T-cell (primary cell): ENCODE measurements at regions not wholly inside any gene's neighbourhood (a gene's known extent, or its start where the extent isn't known, plus 50 kb on each side); places are given as distances from the start of the nearest gene placed in this dataset.
"Not testable (repeated sequence)": the region's sequence is repeated elsewhere in the genome, so short reads cannot be mapped to it uniquely, and the experiment has no call there.

Experiments used
- ATAC-seq, 4 experiments: fragments of 200-7000 bp in 3 of 4; fragments of 150-1000 bp in 1 of 4; cut with Tn5 transposase; replicated peaks in 1 of 4; 1 replicate in 3 of 4; 2 replicates in 1 of 4; pipeline ENCODE4 v1.10.0; 2021; ENCODE audit warnings: moderate library complexity in 3 of 4, mild to moderate bottlenecking in 2 of 4, moderate number of reproducible peaks in 1 of 4
- CTCF ChIA-PET, 2 donors: fragments of 300-600 bp; sonication (Branson Sonifier 250); formaldehyde crosslinking; loops; one replicate each; lab custom pipeline; 2022; ENCODE audit warnings: antibody characterized with exemption in 2 of 2; lab: Charles Lee
- POLR2A ChIA-PET, 2 donors: fragments of 300-600 bp; sonication (Branson Sonifier 250); formaldehyde crosslinking; loops; one replicate each; lab custom pipeline; 2022; ENCODE audit warnings: antibody characterized with exemption in 2 of 2; lab: Charles Lee
- DNase-seq, 35 experiments: peaks; one replicate each; pipeline versions ENCODE4 v3.0.0 to v3.0.0-alpha.2; 2013 to 2023
- H3K27ac ChIP-seq: one replicate; pipeline ENCODE4 v1.5.1; 2013; ENCODE audit warnings: low read length
- H3K27me3 ChIP-seq, 2 experiments: replicated peaks in 1 of 2; 1 replicate in 1 of 2; 2 replicates in 1 of 2; pipeline versions ENCODE4 v1.6.1 to v1.7.0; 2013; ENCODE audit warnings: low read length in 1 of 2, mixed read lengths in 1 of 2; ENCODE audit not compliant: control insufficient read depth in 2 of 2, insufficient read depth in 2 of 2; ENCODE audit errors: extremely low read depth in 1 of 2
- H3K36me3 ChIP-seq, 2 donors: 1 replicate in 1 of 2; 2 replicates in 1 of 2; pipeline versions ENCODE4 v1.6.1 to v1.7.0; 2013; ENCODE audit warnings: low read length in 1 of 2; ENCODE audit not compliant: control insufficient read depth in 2 of 2, insufficient read depth in 1 of 2; ENCODE audit errors: extremely low read depth in 1 of 2
- H3K4me1 ChIP-seq, 2 experiments: 1 replicate in 1 of 2; 2 replicates in 1 of 2; pipeline versions ENCODE4 v1.6.1 to v1.7.0; 2013; ENCODE audit warnings: low read length in 2 of 2, mixed read lengths in 1 of 2; ENCODE audit not compliant: insufficient read depth in 2 of 2, control insufficient read depth in 1 of 2; ENCODE audit errors: extremely low read depth in 1 of 2
- H3K4me3 ChIP-seq, 2 donors: 1 replicate in 1 of 2; 2 replicates in 1 of 2; pipeline versions ENCODE4 v1.5.1 to v1.7.0; 2013; ENCODE audit warnings: mild to moderate bottlenecking in 2 of 2, low read length in 1 of 2, moderate library complexity in 1 of 2; ENCODE audit not compliant: control insufficient read depth in 1 of 2; ENCODE audit errors: extremely low read depth in 1 of 2
- H3K9me3 ChIP-seq: 2 replicates; pipeline ENCODE4 v1.7.0; 2013
- H3K27ac Mint-ChIP-seq, 2 donors: one replicate each; pipeline ENCODE4 v1.8.0; 2020 to 2021; ENCODE audit warnings: mild to moderate bottlenecking in 2 of 2, mixed read lengths in 2 of 2
- H3K27me3 Mint-ChIP-seq, 2 donors: one replicate each; pipeline ENCODE4 v1.8.0; 2021 to 2022; ENCODE audit warnings: mixed read lengths in 2 of 2
- H3K36me3 Mint-ChIP-seq: one replicate; pipeline ENCODE4 v1.8.0; 2021; ENCODE audit warnings: mixed read lengths
- H3K4me1 Mint-ChIP-seq, 3 donors: one replicate each; pipeline ENCODE4 v1.8.0; 2020 to 2022; ENCODE audit warnings: mixed read lengths in 3 of 3, mild to moderate bottlenecking in 1 of 3
- H3K4me3 Mint-ChIP-seq, 3 donors: one replicate each; pipeline ENCODE4 v1.8.0; 2020 to 2022; ENCODE audit warnings: mild to moderate bottlenecking in 3 of 3, mixed read lengths in 3 of 3, moderate library complexity in 3 of 3
- H3K9me3 Mint-ChIP-seq, 3 donors: one replicate each; pipeline ENCODE4 v1.8.0; 2020 to 2022; ENCODE audit warnings: mixed read lengths in 3 of 3
- WGBS: methylation state at CpG from one replicate; pipeline ENCODE4 v1.1.5; 2013; ENCODE audit warnings: missing lambda C conversion rate; ENCODE audit not compliant: insufficient coverage; 5-methylcytosine and 5-hydroxymethylcytosine counted together

- H3K4me1 Mint-ChIP-seq, POLR2A ChIA-PET, H3K27me3 ChIP-seq, H3K9me3 ChIP-seq, H3K27ac ChIP-seq, CTCF ChIA-PET, H3K36me3 Mint-ChIP-seq, H3K27me3 Mint-ChIP-seq, H3K4me3 ChIP-seq, H3K4me1 ChIP-seq, H3K27ac Mint-ChIP-seq, H3K4me3 Mint-ChIP-seq, H3K36me3 ChIP-seq, DNase-seq, ATAC-seq: not testable (repeated sequence)
- WGBS, result no CpG with 5 or more reads among the region's 2 CpGs
- H3K9me3 Mint-ChIP-seq, result peaks cover 0 to 13% (median 4%) of the 10 kb centered on the region in 3 donors
Observed at GRCh38 chr17:71513725-71514124, 607.1 kb upstream of the SOX9 start.

GRCh38 chr17:71516149-71516548 is 604.7 kb upstream of the SOX9 start:
- H3K9me3 ChIP-seq, result no peaks in the 10 kb centered on the region
- no peak for DNase-seq
- Mint-ChIP-seq H3K36me3 (no peaks in the 10 kb centered on the region), H3K27ac (no peak overlapping the region), H3K9me3 (peaks cover 3 to 18% (median 4%) of the 10 kb centered on the region in 3 donors), H3K27me3 (no peaks in the 10 kb centered on the region), H3K4me1 (no peaks in the 10 kb centered on the region), H3K4me3 (no peak overlapping the region)
- H3K27me3 ChIP-seq, result no peaks in the 10 kb centered on the region
- H3K4me3 ChIP-seq, result no peak overlapping the region
- H3K27ac ChIP-seq, result no peak overlapping the region
- H3K36me3 ChIP-seq, result no peaks in the 10 kb centered on the region
- ChIA-PET POLR2A (no interaction called here), CTCF (no interaction called here)
- no peak for ATAC-seq
- no CpG with 5 or more reads among the region's 6 CpGs for WGBS
- no peaks in the 10 kb centered on the region for H3K4me1 ChIP-seq

GRCh38 chr17:71519285-71519684 is 601.5 kb upstream of the SOX9 start:
- Histone ChIP-seq H3K9me3 (no peaks in the 10 kb centered on the region), H3K4me1 (no peaks in the 10 kb centered on the region), H3K27ac (no peak overlapping the region), H3K27me3 (no peaks in the 10 kb centered on the region), H3K36me3 (no peaks in the 10 kb centered on the region), H3K4me3 (no peak overlapping the region)
- no peak overlapping the region for H3K27ac Mint-ChIP-seq
- CTCF ChIA-PET, result no interaction called here
- no peaks in the 10 kb centered on the region for H3K36me3 Mint-ChIP-seq
- ATAC-seq (no peak), DNase-seq (no peak)
- no CpG with 5 or more reads among the region's 2 CpGs for WGBS
- no peaks in the 10 kb centered on the region for H3K27me3 Mint-ChIP-seq
- POLR2A ChIA-PET, result interaction anchor here in 1 of 2 donors (0.5 kb wide), 1 partner anchor 47 kb away, joined by 4 read pairs; no protein-coding TSS in a partner anchor
- H3K9me3 Mint-ChIP-seq, result peaks cover 8 to 25% (median 11%) of the 10 kb centered on the region in 3 donors
- H3K4me1 Mint-ChIP-seq, result no peaks in the 10 kb centered on the region
- H3K4me3 Mint-ChIP-seq, result no peak overlapping the region

- H3K27me3 Mint-ChIP-seq, result no peaks in the 10 kb centered on the region
- Histone ChIP-seq H3K9me3 (no peaks in the 10 kb centered on the region), H3K4me1 (no peaks in the 10 kb centered on the region), H3K36me3 (no peaks in the 10 kb centered on the region), H3K27me3 (no peaks in the 10 kb centered on the region), H3K27ac (no peak overlapping the region), H3K4me3 (no peak overlapping the region)
- H3K27ac Mint-ChIP-seq, result no peak overlapping the region
- peaks cover 12 to 21% (median 13%) of the 10 kb centered on the region in 3 donors for H3K9me3 Mint-ChIP-seq
- POLR2A ChIA-PET, result no interaction called here
- WGBS, result no CpG with 5 or more reads among the region's 2 CpGs
- no peaks in the 10 kb centered on the region for H3K4me1 Mint-ChIP-seq
- ATAC-seq (no peak), DNase-seq (no peak)
- CTCF ChIA-PET, result no interaction called here
- no peak overlapping the region for H3K4me3 Mint-ChIP-seq
- no peaks in the 10 kb centered on the region for H3K36me3 Mint-ChIP-seq
Observed at GRCh38 chr17:71521724-71522123, 599.1 kb upstream of the SOX9 start.

GRCh38 chr17:71522383-71522782 is 598.4 kb upstream of the SOX9 start:
- CTCF ChIA-PET, result no interaction called here

GRCh38 chr17:71527311-71527710 is 593.5 kb upstream of the SOX9 start:
- H3K9me3 ChIP-seq, result no peaks in the 10 kb centered on the region
- WGBS, result no CpG with 5 or more reads among the region's 6 CpGs
- no peak for ATAC-seq

More at GRCh38 chr17:71522383-71522782, 598.4 kb upstream of the SOX9 start:
- no CpG with 5 or more reads among the region's 1 CpG for WGBS
- ATAC-seq, result no peak
- Histone ChIP-seq H3K27me3 (no peaks in the 10 kb centered on the region), H3K4me3 (no peak overlapping the region), H3K27ac (no peak overlapping the region), H3K9me3 (no peaks in the 10 kb centered on the region), H3K4me1 (no peaks in the 10 kb centered on the region), H3K36me3 (no peaks in the 10 kb centered on the region)
- H3K36me3 Mint-ChIP-seq, result no peaks in the 10 kb centered on the region
- H3K9me3 Mint-ChIP-seq, result peaks cover 12 to 26% (median 13%) of the 10 kb centered on the region in 3 donors
- DNase-seq, result no peak
- H3K27me3 Mint-ChIP-seq, result no peaks in the 10 kb centered on the region
- H3K4me1 Mint-ChIP-seq, result no peaks in the 10 kb centered on the region
- no peak overlapping the region for H3K4me3 Mint-ChIP-seq
- POLR2A ChIA-PET, result no interaction called here
- no peak overlapping the region for H3K27ac Mint-ChIP-seq

GRCh38 chr17:71528210-71528609 is 592.6 kb upstream of the SOX9 start:
- Mint-ChIP-seq H3K9me3 (peaks cover 5 to 16% (median 11%) of the 10 kb centered on the region in 3 donors), H3K27ac (no peak overlapping the region), H3K27me3 (no peaks in the 10 kb centered on the region), H3K36me3 (no peaks in the 10 kb centered on the region), H3K4me3 (no peak overlapping the region), H3K4me1 (no peaks in the 10 kb centered on the region)
- CTCF ChIA-PET, result no interaction called here
- H3K9me3 ChIP-seq, result no peaks in the 10 kb centered on the region
- H3K27me3 ChIP-seq, result no peaks in the 10 kb centered on the region
- POLR2A ChIA-PET, result no interaction called here
- no peak for DNase-seq
- no peaks in the 10 kb centered on the region for H3K36me3 ChIP-seq
- no peaks in the 10 kb centered on the region for H3K4me1 ChIP-seq
- no peak overlapping the region for H3K27ac ChIP-seq
- H3K4me3 ChIP-seq, result no peak overlapping the region
- no peak for ATAC-seq

More at GRCh38 chr17:71527311-71527710, 593.5 kb upstream of the SOX9 start:
- DNase-seq, result no peak
- Histone ChIP-seq H3K27ac (no peak overlapping the region), H3K27me3 (no peaks in the 10 kb centered on the region), H3K4me1 (no peaks in the 10 kb centered on the region), H3K4me3 (no peak overlapping the region), H3K36me3 (no peaks in the 10 kb centered on the region)
- no peak overlapping the region for H3K27ac Mint-ChIP-seq
- peaks cover 10 to 20% (median 11%) of the 10 kb centered on the region in 3 donors for H3K9me3 Mint-ChIP-seq
- H3K4me3 Mint-ChIP-seq, result no peak overlapping the region
- no peaks in the 10 kb centered on the region for H3K36me3 Mint-ChIP-seq
- ChIA-PET POLR2A (no interaction called here), CTCF (no interaction called here)
- H3K27me3 Mint-ChIP-seq, result no peaks in the 10 kb centered on the region
- H3K4me1 Mint-ChIP-seq, result no peaks in the 10 kb centered on the region
